ENCODE measurements at regions not wholly inside any gene's neighbourhood (a gene's known extent, or its start where the extent isn't known, plus 50 kb on each side); places are given as distances from the start of the nearest gene placed in this dataset.

DNA sequence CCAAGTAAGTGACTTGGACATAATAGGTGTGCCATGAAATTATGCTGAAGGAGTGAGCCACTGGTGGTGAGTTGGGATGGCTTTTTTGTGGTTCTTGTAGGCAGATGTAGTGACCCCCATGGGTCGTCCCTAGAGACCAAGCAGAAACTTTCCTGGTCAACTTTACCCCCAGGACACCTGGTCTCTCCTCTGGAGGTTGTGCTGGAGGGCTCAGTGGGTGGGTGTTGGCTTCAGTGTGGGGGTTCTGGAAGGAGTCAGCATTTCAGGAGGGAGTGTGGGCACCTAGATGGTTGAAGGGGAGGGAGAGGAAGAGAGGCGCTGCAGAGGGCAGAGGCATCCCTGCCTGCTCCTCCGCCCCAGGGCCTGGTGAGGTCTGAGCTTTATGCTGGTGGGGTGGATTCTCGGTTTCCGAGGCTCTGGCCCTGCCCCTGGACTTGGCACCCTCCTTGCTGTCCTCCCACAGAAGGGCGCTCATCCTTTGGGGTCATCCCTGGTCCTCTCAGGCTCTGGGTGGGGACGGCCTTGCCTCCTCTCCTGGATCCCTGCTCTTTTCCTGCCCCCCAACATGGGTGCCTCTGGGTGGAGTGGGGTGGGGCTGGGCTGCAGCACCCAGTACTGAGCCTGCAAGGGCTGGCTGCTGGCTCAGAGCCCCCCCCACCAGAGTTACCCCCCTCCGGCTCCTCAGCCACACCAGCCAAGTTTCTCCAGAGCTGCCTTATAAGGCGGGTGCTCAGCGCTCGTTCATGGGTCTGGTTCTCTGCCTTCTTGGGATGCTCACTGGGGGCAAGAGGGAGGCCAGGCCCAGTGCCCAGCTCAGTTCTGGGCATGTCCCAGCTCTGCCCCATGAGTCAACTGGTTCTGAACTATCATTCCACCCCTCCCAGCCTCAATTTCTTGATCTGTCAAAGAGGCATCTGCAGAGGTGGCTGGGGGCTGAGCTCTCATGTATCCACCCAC, 266.8 kb downstream of the SEC14L1 start:
- no peak for DNase-seq (ENCODE audit: extremely low read depth, low read depth)

DNA sequence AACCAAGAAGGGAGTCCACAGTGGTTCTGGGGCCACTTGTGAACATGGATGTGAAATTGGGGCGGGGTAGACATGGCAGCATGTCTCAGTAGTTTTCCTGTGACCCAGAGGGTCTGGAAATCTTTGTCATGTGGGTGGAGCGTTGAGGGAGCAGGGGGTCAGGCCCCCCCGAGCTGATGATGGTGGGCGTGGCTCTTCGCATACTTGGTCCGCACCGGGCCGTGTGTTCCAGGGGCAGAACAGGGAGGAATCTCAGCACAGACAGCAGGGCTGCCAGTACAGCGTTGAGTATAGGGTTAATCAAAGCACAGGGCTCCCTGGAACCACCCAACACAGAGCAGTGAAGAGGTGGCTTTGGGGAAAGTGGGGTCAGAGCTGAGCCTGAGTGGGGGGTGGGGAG, 267.5 kb downstream of the SEC14L1 start:
- no peak for DNase-seq (ENCODE audit: extremely low read depth, low read depth)

DNA sequence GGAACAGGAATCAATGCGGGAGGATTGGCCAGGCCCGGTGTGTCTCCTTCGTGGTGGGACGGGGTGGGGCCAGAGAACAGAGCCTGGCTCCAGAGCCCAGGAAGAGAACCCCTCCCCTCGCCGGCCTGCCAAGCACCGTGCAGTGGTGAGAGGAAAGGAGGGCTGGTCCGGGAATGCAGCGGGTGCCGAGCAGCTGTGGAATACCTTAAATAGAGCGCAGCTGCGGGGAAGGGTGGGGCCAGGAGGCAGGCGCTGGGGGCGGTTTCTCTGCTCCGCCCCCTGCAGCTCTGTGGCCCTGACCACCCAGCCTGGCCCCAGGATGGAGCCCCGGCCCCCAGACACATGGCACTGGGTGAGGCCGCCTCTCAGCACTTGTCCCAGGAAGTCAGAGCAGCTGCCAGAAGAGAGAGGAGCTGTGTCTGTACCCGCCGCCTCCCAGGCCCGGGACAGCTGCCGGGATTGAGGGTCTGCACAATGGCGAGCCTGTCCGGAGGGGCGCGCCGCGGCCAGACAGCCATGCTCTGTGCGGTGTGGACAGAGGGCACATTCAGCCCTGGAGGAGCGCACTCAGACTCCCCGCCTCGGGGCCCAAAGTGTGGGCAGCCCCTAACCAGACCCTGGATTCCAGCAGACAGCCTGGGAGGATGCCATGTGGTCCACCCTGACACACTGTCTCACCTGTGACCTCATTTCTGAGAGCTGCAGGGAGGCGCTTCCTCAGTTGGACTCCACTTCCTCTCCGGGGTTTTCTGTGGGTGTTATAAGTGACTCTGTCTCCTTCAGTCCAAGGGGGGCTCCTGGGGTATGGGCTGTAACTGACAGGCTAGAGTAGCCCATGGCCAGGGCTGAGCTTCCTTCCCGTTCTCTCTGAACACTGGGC, 268.8 kb downstream of the SEC14L1 start:
- DNase-seq (ENCODE audit: extremely low read depth, low read depth), result no peak

DNA sequence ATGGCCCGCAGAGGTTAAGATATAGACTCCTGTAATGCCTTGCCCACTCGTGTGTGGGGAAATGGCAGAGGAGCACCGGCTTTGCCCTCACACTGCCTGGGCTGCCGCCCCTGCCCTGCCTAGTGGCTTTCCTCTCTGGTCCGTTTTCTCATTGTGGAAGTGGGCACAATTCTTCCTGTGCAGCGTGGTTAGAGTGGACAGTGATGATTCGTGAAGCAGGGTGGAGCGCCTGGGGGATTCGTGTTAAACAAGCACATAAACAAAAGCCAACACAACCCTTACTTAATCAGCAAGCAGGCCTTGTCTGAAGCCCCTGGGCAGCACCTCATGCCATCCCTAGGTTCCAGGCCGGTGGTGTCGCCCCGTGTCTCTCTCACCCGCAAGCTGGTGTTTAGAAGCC, 269.7 kb downstream of the SEC14L1 start:
- no peak for DNase-seq (ENCODE audit: extremely low read depth, low read depth)

DNA sequence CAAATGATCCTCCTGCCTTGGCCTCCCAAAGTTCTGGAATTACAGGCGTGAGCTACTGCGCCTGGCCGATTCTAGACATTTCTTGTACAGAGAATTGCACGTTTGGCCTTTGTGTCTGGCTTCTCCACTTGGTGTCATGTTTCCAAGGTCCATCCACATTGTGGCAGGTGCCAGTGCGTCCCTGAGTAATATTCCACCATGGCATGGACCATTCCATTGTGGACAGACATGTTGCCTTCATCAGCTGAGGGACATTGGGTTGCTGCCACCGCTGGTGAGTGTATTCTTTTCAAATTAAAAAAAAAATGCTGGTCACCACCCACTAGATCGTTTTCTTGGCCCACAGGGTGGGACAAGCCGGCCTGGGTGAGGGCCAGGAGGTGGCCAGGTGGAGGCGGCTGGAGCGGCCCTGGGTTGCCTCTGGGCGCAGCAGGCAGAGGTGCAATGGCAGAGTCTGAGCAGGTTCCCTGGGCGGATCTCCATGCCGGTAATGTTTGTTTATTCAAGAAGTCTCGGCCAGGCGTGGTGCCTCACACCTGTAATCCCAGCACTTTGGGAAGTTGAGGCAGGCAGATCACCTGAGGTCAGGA, 274.1 kb downstream of the SEC14L1 start:
- DNase-seq (ENCODE audit: extremely low read depth, low read depth), result no peak

DNA sequence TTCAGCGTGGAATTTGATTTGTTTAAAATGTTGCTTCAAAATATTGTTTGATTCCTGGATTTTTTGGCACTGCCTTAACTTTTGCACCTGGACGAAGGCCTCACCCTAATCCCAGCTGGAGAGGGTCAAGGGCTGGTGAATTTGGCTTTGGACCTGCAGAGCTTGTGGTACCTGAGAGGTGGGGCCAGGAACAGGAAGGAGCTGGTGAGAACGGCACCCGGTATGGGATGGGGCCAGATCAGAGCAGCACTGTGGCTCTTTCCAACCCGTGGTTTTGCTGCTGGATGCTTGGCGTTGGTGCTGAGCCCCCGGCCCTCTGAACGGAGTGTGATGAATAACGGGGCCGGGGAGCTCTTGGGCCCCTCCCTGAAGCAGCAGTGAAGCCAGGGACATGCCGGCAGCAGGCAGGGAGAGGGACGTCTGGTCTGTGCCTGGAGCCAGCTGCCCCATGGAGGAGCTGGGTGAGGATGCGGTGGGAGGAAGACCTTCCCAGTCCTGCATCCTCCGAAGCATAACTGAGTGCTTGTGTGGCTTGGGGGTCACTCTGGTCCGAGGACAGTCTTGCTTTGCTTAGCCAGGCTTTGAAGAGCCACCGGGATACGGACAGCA, 275.4 kb downstream of the SEC14L1 start:
- no peak for DNase-seq (ENCODE audit: extremely low read depth, low read depth)

DNA sequence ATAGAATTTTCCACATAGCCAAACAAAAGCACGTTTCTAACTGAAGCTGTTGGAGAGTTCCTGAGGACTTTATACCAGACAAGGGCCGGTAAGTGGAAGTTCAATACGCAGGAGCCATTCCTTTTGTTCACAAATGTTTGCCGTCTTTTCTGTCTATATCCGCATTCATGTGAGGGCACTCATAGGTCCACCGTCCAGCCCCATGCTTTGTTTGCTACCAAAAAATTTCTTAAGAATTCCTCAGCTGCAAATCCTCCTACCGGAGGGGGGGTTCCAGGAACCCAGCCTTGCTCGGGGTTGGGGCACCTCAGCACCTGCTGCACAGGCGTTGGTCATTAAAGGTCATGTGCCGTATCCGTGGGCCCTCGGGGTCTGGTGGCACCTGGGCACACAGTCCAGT, 276.8 kb downstream of the SEC14L1 start:
- no peak for DNase-seq (ENCODE audit: extremely low read depth, low read depth)

DNA sequence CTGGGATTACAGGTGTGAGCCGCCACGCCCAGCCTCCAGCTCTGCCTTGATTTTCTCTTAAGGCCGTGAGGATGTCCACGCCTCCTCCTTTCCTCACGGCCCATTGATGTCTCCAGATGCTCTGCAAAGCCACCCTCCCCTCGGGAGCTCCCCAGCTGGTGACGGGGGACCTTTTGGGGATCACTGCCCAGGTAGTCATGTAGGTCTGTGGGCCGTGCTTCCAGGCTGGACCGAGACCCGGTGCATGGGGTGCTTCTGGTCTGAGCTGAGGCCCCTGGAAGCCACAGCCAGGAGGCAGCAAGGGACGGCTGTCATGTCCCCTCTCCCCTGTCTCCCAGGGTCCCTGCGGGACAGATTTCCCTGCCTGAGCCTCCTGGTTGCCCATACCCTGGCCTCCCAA, 277.8 kb downstream of the SEC14L1 start:
- no peak for DNase-seq (ENCODE audit: extremely low read depth, low read depth)

DNA sequence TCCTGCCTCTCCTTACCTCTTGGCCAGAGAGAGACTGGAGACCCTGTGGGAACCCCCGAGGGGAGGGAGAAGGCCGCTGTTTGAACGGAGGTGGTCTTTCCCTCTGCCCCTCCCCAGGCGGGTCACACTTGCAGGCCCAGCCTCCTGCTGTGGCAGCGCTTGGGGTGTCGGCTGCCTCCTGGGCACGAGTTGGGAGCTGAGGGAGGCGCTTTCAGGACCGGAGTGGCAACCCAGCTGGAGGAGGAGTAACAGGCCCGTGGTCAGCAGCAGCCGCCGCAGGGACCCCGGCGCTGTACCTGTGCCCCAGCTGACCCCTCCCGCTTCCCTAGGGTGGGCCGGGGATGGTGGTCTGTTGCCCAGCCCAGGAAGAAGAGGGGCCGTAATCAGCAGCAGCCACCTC, 278.3 kb downstream of the SEC14L1 start:
- DNase-seq (ENCODE audit: extremely low read depth, low read depth), result no peak

DNA sequence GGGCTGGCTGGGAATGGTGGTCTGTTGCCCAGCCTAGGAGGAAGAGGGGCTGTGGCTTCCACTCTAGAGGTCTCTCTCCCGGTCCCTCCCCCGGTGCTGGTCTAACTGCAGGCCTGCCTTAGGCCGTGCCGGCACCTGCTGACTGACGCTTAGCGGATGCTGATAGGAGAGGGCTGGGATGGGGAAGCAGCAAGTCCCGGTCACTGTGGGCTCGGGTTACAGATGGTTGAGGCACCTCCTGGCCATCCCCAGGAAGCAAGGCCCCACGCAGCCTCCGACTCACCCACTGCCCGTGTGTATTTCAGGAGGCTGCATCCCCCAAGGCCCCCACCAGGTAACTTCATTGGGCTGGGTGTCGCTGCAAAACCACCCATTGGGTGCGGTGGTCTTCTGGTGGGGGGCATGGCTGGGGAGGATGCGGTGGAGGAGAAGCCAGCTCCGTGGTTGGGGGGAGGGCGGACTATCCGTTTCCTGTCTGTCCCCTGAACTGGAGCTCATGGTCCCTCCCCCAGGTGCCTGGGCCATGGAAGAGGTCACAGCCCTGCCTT, 278.9 kb downstream of the SEC14L1 start:
- no peak for DNase-seq (ENCODE audit: extremely low read depth, low read depth)

DNA sequence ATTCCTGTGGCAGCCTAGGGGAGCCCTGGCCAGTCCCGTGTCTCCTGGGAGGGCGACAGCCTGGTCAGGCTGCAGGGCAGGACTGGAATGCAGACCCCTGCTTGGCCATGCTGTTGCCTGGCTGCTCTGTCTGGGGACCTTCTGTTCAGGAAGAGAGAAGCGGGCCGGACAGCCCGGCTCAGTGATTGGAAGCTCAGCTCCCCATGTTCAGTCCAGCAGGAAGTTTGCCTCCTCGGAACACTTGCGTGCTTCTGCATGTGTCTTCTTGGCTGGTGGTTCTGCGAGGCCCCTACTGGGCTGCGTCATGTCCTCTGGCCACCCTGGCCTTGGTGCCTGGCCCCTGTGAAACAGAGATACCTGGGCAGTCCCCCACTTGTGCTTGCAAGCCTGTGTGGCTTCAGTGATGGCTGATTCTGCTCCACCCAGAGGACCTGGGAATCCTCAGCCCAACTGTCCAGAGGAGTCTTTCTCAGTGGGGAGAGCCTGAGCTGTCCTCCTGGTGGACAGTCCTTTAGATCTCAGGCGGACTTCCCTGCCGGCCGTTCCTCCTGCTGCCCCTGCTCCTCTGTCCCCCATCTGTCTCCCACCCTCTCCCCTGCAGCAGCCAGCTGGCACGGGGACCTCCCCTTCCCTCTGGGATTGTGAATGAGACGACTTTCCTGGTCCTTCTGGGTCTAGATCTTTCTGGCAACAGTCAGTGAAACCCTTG, 279.5 kb downstream of the SEC14L1 start:
- DNase-seq (ENCODE audit: extremely low read depth, low read depth), result no peak

DNA sequence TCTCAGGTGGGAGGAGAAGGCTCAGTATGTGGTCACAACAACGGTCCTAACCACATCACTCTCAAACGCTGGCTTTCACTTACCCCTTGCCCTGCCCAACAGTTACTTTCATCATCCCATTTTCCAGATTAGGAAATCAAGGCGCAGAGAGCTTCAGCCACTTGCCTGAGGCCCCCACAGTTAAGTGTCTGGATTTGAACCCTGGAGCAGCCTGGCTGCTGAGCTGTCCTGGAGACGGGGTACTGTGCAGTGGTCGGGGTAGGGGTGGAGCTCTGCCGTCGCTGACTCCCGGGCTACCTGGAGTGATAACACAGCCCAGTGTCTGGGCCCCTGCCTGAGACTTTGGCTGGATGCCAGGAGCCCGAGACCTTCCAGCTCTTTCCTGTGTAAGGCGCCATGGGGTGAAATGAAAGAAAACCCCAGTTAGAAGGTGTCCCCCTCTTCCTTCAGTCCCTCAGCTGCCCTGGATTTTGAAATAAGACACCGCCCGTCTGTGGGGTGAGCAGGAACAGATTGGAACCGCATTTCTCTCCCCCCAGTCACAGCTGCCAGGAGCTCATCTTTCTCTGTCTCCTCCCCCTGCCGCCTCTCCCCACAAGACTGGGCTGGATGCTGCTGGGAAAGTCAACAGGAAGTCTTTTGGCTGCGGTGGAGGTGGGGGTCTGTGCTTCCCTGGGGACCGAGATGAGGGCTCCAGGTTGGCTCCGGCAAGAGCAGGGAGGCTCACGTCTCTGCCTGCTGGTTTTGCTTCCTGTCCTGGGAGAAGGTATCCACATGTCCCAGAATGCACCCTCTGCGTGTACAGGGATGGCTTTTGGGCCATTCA, 280.2 kb downstream of the SEC14L1 start:
- no peak for DNase-seq (ENCODE audit: extremely low read depth, low read depth)

DNA sequence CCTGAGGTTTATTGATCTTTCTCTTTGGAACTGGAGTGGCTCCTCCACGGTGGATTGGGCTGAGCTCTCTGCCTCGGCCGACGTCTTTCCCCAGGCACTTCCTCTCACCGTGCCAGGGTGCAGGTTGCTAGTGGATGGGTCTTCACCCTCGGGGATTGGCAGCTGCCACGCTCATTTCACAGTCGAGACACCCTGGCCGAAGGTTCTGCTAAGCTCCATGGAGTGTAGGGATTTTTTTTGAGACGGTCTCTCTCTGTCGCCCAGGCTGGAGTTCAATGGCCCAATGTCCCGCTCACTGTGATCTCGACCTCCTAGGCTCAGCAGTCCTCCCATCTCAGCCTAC, 280.8 kb downstream of the SEC14L1 start:
- no peak for DNase-seq (ENCODE audit: extremely low read depth, low read depth)

DNA sequence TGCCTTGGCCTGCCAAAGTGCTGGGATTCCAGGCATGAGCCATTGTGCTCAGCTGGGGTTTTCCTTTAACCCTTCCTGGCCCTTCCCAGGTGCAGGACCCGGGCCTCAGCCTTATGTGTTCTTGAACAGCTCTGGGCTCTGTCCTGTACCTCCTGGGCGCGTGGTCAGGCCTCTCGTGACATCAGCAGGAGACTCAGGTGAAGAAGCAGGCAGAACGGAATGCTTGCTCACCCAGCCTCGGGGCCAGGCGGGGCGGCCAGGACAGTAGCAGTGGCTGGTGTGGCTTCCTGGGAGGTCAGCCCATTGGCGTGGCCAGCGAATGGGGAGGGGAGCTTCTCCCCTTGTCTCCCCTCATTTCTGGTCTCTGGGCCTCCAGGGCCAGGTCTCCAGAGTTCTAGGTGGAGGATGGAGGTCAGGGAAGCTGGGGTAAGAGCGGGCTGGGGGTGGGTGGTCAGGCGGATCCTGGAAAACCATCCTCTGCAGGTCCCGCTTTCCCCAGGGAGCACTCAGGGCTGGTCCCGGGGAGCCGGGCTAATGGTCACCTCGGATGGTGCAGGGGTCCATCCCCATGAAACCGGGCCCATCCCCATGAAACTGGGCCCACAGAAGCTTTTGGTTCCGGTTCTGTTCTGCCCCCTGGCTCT, 281.5 kb downstream of the SEC14L1 start:
- DNase-seq (ENCODE audit: extremely low read depth, low read depth), result no peak

DNA sequence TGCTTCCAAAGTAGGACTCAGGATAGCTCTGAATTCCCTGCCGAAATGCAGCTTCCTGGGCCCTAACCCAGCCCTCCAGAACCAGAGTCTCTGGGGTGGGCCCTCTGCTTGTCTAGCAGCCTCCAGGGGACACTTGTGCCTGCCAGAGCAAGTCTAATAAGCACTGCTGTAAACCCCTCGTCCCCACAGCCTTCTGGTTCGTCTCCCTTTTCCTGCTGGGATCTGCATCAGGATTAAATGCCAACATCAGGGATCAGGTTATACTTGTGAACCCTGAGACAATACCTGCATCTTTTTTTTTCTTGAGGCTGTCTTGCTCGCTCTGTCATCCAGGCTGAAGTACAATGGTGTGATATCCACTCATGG, 282.0 kb downstream of the SEC14L1 start:
- DNase-seq (ENCODE audit: extremely low read depth, low read depth), result no peak

DNA sequence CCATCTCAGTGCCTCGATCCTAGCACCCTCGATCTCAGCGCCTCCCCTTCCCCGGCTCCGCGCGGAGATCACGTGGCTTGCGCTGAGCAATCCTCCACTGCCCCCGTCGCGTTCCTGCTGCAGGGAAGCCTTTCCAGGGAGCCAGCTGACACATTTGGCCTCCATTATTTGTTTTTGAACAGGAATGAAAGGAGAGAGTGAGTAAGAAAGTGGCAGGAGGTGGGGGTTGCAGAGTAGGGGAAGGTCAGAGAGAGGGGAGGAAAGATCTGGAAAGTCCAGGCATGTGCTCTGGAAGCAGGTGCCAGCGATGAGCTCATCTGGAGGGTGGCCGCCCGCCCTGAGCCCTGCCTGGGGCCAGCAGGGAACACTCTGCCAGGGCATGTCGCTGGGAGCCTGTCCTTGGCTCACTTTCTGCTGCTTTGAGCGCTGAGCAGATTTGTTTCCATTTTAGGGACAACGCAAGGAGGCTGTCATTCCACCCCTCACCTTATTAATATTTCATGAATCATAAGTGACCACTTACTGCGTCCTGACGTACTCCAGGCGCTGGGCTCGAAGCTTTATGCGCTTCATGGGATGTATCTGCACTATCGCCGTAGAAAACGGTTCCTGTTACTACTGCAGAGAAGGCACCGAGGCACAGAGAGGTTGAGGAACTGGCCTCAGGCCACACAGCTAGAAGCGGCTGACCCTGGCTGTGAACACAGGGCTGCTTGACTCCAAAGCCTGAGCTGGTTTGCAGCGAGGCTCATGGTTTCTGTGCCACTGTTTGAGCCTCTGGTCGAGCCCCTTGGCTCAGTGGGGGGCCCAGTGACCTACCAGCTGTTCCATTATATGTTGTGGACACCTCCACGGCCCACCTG, 283.1 kb downstream of the SEC14L1 start:
- no peak for DNase-seq (ENCODE audit: extremely low read depth, low read depth)

DNA sequence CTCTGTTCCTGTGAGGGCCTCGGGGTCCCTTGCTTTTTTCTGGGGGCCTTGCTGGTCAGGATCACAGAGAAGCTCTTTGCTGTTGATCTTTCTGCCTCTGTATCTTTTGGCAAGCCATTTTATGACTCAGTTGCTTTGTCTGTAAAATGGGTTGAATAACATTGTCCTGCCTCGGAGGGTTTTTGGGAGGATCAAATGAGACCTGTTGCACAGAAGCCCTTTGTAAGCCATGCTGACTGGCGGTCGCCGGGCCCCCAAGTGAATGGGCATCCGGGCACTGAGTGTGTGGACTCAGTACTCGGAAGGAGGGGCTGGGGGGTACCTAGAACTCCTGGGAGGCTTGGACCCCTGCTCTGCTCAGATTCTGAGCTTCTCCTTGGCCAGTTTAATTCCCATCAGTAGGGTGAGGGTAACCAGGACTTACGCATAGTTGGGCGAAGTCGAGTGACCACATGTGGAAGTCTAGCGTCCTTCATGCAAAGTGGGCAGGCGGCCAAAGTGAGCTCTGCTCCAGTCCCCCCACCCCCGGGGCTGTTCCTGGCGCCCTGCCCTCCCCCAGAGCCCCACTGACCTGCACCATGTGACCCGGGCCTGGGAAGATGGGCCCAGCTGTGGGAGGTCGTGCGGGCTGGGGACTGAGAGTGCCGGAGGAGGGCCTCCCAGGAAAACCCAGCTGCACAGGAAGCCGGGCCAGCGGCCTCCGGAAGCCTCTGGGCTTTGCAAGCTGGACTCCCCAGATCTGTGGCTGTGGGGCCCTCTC, 284.0 kb downstream of the SEC14L1 start:
- no peak for DNase-seq (ENCODE audit: extremely low read depth, low read depth)

Data from NCI-H460 (cell line).